Activated CD8-positive, alpha-beta memory T cell treated with anti-CD3 and anti-CD28 coated beads, Interleukin-2, amount 50 U/mL, for 1 hour (primary cell): ENCODE measurements at regions not wholly inside any gene's neighbourhood (a gene's known extent, or its start where the extent isn't known, plus 50 kb on each side); places are given as distances from the start of the nearest gene placed in this dataset.

Experiments used
- DNase-seq: peaks from one replicate; pipeline ENCODE4 v3.0.0-alpha.2; 2020; ENCODE audit errors: extremely low read depth

GRCh38 chr9:78563269-78563668 lies 266.3 kb downstream of the PSAT1 start:
- no peak for DNase-seq

DNA sequence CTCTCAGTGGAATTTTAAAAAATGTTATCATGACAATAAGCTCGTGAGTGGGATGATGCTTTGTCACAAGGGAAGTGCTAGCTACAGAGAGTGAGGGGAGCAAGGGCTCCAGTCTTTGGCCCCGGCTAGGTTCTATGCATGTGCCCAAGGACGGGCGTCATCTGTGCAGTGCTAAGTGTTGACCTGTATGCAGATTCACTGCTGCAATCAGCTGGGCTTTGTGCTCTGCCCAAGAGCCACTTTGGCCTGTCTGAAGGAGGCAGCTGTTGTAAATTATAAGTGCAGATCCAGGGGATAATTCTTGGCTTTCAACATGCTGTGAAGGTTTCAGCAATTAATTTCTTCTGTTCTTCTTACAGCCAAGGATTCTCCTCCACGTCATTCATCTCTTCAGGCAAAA lies 268.6 kb downstream of the PSAT1 start:
- DNase-seq: no peak

GRCh38 chr9:78566521-78566920 lies 269.6 kb downstream of the PSAT1 start:
- no peak for DNase-seq

- DNase-seq: no peak
These were observed 270.2 kb downstream of the PSAT1 start for GRCh38 chr9:78566948-78567675.

DNA sequence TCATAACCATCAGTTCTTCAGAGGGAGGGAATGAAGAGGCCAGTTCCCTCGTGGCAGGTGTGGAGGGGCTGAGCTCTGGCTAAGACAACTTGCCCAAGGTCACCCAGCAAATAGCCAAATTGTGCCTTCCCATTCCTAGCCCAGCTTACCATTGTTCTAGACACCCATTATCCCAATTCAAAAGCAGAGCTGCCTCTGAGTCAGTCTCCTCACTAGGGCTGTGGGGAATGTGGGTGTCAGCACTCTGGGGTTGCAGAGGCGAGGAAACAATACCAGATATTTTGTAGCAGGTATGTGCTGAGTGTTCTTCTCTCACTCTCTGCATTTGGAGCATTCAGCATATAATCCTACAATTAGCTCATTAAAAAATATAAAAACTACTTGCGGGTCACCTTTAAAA lies 270.8 kb downstream of the PSAT1 start:
- DNase-seq: no peak

GRCh38 chr9:78568774-78569173 lies 271.8 kb downstream of the PSAT1 start:
- no peak for DNase-seq

- DNase-seq: no peak
These were observed 275.3 kb downstream of the PSAT1 start for GRCh38 chr9:78572266-78572665.

DNA sequence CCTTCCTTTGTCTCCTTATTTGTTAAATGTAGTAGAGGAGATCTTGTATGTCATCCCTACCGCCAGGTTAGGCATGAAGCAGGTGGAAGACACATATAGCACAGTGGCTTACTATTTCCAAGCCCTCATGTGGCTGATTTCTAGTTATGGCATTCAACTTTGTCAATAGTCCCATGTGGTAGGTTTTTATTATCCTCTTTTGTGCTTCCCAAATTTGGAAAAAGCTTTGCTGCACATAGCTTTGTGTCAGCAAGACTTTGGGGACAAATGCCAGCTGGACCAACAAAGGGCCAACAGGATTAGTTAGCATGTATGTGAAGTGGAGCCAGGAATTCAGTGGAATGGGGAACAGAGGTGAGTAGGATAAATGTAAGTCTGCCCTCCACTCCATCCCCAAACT lies 276.3 kb downstream of the PSAT1 start:
- no peak for DNase-seq

- DNase-seq: no peak
These were observed 276.7 kb downstream of the PSAT1 start for GRCh38 chr9:78573669-78574068.

DNA sequence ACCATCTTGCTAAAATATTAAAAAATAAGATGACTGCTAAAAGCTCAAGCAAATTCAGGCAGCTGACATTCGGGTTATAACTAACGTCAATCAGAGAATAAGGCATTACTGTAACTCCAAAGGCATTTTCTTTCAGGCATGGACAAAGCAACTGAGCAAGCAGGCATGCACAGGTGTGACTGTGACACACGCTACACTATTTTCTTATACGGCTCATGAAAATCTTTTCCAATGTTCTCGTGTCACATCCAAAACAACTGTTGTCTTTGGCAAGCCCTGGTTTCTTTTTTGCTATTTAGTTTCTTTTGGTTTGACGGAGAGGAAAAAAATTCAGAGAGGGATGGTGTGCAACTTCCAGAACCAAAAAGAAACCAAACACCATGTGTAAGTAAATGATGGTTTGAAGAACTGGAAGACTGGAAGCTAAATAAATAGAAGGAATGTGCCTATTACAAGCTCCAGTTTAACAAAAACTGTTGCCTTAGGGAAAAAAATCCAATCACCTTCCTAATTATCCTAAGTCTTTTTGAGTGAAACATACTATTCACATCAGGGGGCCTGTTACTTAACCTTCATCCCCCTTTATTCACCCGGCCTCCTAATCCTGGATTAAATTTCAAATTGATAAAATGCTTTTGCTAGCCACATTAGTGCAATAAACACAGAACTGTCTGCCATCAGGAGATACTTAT lies 277.6 kb downstream of the PSAT1 start:
- no peak for DNase-seq

DNA sequence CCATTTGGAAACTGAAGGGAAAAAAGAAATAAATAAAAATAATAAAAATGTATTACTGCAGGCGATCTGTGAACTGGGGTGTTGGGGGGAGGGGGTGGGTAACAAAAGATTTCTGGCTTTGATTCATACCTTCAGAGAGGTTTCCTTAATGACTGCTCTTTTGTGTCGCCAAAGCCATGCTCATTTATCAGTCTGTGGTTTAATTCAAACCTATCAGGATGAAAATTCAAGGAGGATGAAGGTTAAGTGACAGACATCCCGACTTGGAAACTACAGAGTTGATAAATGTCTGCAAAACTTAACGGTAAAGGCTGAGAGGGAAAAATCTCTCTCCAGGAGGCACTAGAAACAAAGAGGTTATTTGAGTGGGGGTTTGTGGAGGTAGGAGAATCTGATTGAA lies 278.2 kb downstream of the PSAT1 start:
- DNase-seq: no peak

GRCh38 chr9:78575771-78576170 lies 278.8 kb downstream of the PSAT1 start:
- no peak for DNase-seq

DNA sequence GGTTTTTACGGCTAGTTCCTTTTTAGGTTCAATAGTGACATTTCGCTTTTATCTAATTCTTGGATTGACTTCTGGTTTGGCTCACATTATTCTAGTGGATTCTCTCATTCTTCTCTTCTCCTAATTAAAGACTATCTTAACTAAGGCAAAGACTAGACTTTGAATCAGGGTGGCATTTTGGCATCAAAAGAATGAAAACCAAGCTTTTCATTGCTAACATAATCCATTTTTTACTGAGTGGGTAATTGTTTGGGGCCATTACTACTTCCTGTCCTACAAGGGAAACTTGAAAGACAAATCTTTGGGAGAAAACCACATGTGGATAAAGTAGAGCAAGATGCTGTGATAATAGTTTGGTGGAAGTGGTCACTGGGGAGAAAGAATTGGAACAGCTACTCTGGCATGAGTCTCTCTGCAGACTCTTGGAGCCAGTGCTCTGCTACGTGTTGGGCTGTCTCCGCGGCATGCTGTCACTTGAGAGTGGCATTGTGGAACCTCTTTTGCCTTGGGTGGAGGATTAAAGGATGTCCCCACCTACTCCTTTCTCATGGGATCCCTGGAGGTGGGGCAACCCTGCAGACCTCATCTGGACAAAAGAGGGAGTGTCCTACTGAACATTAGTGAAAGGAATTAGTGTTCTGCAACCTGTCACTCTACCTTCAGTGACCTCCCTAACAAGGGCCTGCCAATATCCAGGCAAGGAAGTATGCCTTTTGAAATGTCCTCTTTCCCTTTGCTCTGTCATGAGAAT lies 280.4 kb downstream of the PSAT1 start:
- DNase-seq: no peak

GRCh38 chr9:78578072-78578471 lies 281.1 kb downstream of the PSAT1 start:
- DNase-seq: no peak

DNA sequence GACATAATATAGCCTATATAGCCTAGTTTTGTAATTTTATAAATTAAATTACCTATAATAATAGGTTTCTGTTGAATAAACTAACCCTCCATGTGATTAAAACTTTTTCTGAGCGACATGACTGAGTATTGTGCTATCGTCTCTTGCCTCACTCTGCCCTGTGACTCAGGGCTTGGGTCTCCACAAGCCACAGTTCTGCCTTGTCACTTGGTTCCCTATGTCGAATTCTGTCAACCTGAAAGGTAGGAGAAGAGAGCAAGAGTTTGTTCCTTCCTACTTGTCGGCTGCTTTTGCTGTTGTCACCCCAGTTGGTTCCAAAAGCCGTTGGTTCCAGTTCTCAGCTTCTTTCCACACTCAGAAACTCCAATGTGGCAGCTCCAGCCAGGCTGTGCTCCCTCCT lies 285.9 kb downstream of the PSAT1 start:
- no peak for DNase-seq

DNA sequence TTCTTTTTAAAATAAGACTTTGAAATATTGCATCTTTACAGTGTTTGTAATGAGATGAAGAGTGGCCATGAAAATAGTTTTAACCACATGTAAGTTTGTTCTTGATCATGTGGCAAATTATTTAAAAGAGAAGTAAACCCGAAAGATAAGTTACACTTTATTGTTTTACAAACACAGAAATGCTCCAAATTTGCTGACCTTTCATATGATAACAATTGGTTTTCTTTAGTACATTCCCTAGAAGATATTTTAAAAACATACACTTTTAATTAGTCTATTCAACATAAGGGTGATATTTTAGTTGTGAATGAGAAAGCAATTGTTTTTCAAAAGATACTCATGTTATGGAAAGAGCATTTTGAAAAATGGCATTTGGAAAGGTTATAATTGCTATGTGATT lies 287.7 kb downstream of the PSAT1 start:
- DNase-seq: no peak

DNA sequence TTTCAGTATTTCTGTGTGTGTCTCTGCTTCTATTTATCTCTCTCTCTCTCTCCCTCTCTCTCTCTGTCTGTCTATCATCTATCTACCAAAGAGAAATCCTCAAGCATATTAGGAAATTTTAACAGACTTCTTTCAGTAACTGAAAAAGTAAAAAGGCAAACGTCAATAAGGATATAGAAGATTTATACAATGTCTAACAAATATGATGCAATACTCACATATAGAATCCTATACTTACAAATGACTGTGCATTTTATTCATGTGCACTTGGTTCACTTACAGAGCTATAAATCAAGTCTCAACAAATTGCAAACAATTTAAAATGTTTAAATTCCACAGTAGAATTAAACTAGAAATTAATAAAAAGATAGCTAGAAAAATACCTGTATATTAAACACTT lies 289.0 kb downstream of the PSAT1 start:
- no peak for DNase-seq

GRCh38 chr9:78590068-78590467 lies 293.1 kb downstream of the PSAT1 start:
- no peak for DNase-seq

DNA sequence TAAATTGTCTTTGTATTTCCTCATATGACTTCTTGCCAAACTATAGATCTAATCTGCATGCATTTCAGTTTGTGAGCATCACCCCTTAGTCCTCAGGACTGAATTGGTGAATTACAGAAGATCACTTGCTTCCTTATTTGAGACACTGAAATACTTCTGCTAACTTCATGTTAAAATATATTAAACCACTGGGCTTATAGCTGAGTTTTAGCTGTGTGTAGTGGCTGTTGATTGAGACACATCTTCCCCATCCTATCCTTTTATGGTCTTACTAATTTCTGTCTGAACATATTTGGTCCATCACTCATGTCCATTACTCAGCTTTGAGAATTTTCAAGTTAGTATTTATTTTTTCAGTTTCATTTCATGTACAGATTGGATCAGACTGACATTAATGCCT lies 295.9 kb downstream of the PSAT1 start:
- DNase-seq: no peak

DNA sequence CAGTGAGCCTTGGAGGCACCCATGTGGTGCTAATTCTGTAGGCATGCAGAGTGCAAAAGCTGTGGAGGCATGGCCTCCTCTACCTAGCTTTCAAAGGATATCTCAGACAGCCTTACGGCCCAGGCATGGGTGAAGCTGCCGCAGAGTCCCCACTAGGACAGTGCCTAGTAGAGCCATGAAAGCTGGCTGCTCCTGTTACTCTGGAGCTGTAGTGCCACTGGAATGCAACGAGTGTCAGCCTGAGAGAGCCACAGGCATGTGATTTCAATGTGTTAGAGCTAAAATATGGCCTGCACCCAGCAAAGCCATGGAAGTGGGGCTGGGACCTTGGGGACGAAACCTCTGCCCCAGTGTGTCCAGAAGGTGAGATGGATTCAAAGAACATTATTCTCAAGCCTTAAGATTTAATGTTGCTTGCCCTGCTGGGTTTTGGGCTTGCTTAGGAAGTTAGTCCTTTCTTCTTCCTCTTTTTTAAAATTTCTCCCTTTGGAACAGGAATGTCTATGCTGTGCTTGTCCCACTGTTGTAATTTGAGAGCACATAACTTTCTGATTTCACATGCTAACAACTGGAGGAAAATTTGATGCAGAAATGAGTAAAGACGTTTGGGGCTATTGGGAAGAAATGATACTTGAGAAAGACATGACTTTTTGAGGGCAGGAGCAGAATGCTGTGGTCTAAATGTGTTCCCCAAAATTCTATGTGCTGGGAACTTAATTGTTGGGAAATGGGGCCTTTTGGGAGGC lies 298.4 kb downstream of the PSAT1 start:
- no peak for DNase-seq

DNA sequence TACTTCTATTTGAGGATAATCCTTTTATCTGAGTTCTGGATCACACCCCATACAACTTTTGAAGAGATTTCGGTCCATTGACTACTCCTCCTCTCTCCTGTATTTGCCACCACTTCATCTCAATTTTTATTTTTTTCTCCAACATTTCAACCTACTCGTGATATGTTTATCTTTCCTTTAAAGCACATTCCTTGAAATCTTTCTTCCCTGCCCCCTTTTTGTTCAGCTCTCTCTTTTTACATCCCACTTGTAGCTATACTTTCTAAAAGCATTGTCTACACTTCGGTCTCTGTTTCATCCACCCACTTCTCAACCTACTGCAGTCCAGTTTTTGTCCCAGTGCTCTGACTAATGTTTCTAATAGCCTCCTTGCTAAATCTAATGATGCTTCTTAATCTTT lies 299.4 kb downstream of the PSAT1 start:
- DNase-seq: no peak

- DNase-seq: no peak
These were observed 301.2 kb downstream of the PSAT1 start for GRCh38 chr9:78598120-78598519.
